ENCODE measurements at regions not wholly inside any gene's neighbourhood (a gene's known extent, or its start where the extent isn't known, plus 50 kb on each side); places are given as distances from the start of the nearest gene placed in this dataset.

- TF ChIP-seq CTCF (IDR thresholded peaks at IDR 0.05) (no peak), POLR2A (IDR thresholded peaks at IDR 0.05) (no peak)
Observed at GRCh38 chr2:228767196-228767595, 503.9 kb downstream of the PID1 start.

Measured in body of pancreas (tissue), 4 donors.